Activated CD4-positive, alpha-beta T cell treated with anti-CD3 and anti-CD28 coated beads for 36 hours (primary cell): ENCODE measurements at regions not wholly inside any gene's neighbourhood (a gene's known extent, or its start where the extent isn't known, plus 50 kb on each side); places are given as distances from the start of the nearest gene placed in this dataset.
A peak's percentile ranks its signal among the peaks of the same experiment; 100 is the strongest.
"Not testable (repeated sequence)": the region's sequence is repeated elsewhere in the genome, so short reads cannot be mapped to it uniquely, and the experiment has no call there.

Experiments
- ATAC-seq: fragments of 200-7000 bp; cut with Tn5 transposase; one replicate; pipeline ENCODE4 v1.10.0; 2021; ENCODE audit warnings: mild to moderate bottlenecking, moderate library complexity
- CTCF ChIA-PET: fragments of 350-600 bp; sonication (Branson Sonifier 250); formaldehyde crosslinking; loops from one replicate; lab custom pipeline; 2021; ENCODE audit warnings: antibody characterized with exemption; lab: Charles Lee
- POLR2A ChIA-PET: fragments of 350-600 bp; sonication (Branson Sonifier 250); formaldehyde crosslinking; loops from one replicate; lab custom pipeline; 2021; ENCODE audit warnings: antibody characterized with exemption, inconsistent platforms; lab: Charles Lee
- DNase-seq: peaks from one replicate; pipeline ENCODE4 v3.0.0-alpha.2; 2020
- H3K27ac Mint-ChIP-seq: one replicate; pipeline ENCODE4 v1.8.0; 2021; ENCODE audit warnings: mixed read lengths
- H3K27me3 Mint-ChIP-seq: one replicate; pipeline ENCODE4 v1.8.0; 2021; ENCODE audit warnings: mixed read lengths
- H3K36me3 Mint-ChIP-seq: one replicate; pipeline ENCODE4 v1.8.0; 2021; ENCODE audit warnings: low read depth, mixed read lengths
- H3K4me1 Mint-ChIP-seq: one replicate; pipeline ENCODE4 v1.8.0; 2021; ENCODE audit warnings: mixed read lengths
- H3K4me3 Mint-ChIP-seq: one replicate; pipeline ENCODE4 v1.8.0; 2021; ENCODE audit warnings: mild to moderate bottlenecking, moderate library complexity, mixed read lengths
- H3K9me3 Mint-ChIP-seq: one replicate; pipeline ENCODE4 v1.8.0; 2021; ENCODE audit warnings: low read depth, mixed read lengths
- intact Hi-C, 2 experiments: fragments of 100-400 bp; cut with DNase I in 1 of 2; cut with micrococcal nuclease in 1 of 2; formaldehyde crosslinking; loops; one replicate each; pipeline versions ENCODE4 v1.14.2 to v1.15.1; 2022 to 2024; cut with DNase I, micrococcal nuclease

DNA sequence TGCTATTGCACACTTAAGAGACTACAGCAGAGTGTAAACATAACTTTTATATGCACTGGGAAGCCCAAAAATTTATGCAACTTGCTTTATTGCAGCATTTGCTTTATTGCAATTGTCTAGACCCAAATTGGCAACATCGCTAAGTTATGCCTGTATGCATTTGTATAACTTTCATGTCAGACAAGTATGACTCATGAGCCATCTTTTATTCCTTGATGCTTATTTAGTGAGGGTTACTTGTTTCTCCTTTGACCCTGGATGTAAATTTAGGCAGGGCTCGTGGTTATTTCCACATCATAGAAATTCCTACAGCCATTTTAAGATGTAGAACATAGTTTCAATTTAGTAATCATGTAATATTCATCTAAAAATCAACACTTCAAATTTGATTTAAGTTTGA, 130.3 kb upstream of the LY86 start:
- H3K9me3 Mint-ChIP-seq = peaks cover 5% of the 10 kb centered on the region
- H3K36me3 Mint-ChIP-seq = no peaks in the 10 kb centered on the region
- intact Hi-C loops = no loop called here
- ChIA-PET CTCF (no interaction called here), POLR2A (no interaction called here)
- no peak overlapping the region for H3K4me3 Mint-ChIP-seq
- H3K27ac Mint-ChIP-seq = no peak overlapping the region
- DNase-seq = no peak
- ATAC-seq = no peak
- H3K4me1 Mint-ChIP-seq = no peaks in the 10 kb centered on the region
- peaks cover 43% of the 10 kb centered on the region for H3K27me3 Mint-ChIP-seq

DNA sequence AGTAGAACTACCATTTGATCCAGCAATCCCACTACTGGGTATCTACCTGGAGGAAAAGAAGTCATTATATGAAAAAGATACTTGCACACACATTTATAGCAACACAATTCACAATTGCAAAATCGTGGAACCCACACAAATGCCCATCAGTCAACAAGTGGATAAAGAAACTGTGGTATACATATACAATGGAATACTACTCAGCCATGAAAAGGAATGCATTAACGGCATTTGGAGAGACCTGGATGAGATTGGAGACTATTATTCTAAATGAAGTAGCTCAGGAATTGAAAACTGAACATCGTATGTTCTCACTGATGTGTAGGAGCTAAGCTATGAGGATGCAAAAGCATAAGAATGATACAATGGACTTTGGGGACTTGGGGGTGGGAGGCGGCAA, 128.6 kb upstream of the LY86 start:
- intact Hi-C loops, DNase-seq, H3K4me3 Mint-ChIP-seq, H3K27ac Mint-ChIP-seq, ATAC-seq, H3K9me3 Mint-ChIP-seq, POLR2A ChIA-PET, H3K4me1 Mint-ChIP-seq, H3K36me3 Mint-ChIP-seq: not testable (repeated sequence)
- H3K27me3 Mint-ChIP-seq = peaks cover 46% of the 10 kb centered on the region
- CTCF ChIA-PET = interaction anchor here (0.6 to 1.2 kb wide), 4 partner anchors 10 to 374 kb away, joined by 3 to 4 read pairs (median 3); no protein-coding TSS in a partner anchor

DNA sequence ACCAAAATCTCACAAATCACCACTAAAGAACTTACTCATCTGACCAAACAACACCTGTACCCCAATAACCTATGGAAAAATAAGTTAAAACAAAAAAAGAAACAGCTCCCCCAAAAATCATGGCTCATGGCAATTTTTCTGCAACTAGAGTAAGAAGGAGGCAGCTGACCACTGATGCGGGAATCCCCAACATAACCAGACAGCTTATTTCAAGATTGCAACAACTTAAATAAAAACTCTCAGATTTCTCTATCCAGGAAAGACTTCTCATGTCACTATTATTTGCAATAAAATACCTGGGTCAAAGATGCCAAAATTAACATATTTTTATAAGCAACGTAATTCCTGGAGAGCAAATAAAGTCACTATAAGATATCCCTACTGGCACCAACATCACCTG, 128.1 kb upstream of the LY86 start:
- ATAC-seq (no peak), DNase-seq (no peak)
- Mint-ChIP-seq H3K4me3 (no peak overlapping the region), H3K4me1 (no peaks in the 10 kb centered on the region), H3K9me3 (peaks cover 5% of the 10 kb centered on the region), H3K36me3 (no peaks in the 10 kb centered on the region), H3K27me3 (peaks cover 46% of the 10 kb centered on the region), H3K27ac (no peak overlapping the region)
- intact Hi-C loops = no loop called here
- POLR2A ChIA-PET = no interaction called here
- CTCF ChIA-PET = interaction anchor here (0.7 to 1.2 kb wide), 3 partner anchors 9 to 282 kb away, joined by 3 to 4 read pairs (median 3); no protein-coding TSS in a partner anchor

DNA sequence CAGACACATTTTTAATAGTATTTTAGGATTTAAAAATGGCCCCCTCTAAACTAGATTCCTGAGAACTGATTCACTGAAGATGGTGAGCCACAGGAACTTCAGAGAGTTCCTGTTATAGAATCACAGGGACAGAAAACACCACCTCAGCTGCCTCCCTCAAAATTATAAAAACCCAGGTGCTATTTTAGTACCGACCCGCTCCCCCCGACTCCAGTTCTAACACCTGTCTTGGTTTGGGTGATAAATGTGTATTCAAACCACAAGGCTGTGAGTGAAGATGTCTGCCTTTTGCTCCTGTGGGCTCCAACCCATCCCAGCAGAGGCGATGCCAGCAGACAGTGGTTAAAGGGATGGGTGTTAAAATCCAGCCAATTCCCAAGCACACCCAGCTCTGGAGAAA, 127.4 kb upstream of the LY86 start:
- CTCF ChIA-PET = no interaction called here

DNA sequence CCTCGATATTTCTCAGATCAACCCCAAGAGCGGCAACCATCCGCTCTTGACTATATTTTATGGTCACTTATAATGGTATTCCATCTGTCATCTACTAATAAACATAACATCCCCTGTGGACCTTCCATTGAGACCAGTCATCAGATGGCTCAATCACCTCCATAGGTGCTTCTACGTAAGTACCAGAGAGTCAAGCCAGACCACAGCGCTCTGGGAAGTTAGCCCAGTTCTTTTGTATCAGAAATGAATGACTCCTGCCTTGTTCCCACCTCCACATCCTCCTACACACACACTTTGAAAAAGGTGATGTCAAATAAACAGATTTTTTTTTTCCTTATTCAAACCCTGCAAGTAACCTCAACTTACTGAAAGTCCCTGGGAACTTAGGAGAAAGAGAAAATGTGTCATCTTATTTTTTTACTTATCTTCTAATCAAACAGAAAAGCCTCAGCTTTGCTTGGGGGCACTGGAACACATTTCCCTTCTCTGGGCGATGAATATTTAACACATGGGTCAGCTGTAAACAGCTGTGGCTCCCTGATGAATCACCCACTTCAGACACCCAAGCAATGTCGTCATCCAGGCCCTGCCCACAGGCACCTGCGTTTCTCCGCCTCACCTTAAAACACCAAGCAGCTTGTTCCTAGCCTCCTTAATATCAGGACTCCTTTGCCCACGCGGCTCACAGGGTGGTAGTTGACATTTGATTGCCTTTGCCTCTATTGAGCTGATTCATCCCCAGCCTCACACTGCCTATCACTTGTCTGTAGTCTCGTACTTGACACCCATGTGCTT, 121.4 kb upstream of the LY86 start:
- Mint-ChIP-seq H3K9me3 (no peaks in the 10 kb centered on the region), H3K36me3 (no peaks in the 10 kb centered on the region), H3K27me3 (peaks cover 14% of the 10 kb centered on the region), H3K4me3 (no peak overlapping the region), H3K27ac (no peak overlapping the region), H3K4me1 (no peaks in the 10 kb centered on the region)
- ChIA-PET CTCF (no interaction called here), POLR2A (no interaction called here)
- ATAC-seq (no peak), DNase-seq (peak; percentile 9)
- intact Hi-C loops = no loop called here

More for the DNA sequence above, 127.4 kb upstream of the LY86 start:
- no peak overlapping the region for H3K4me3 Mint-ChIP-seq
- intact Hi-C loops = no loop called here
- POLR2A ChIA-PET = no interaction called here
- H3K9me3 Mint-ChIP-seq = peaks cover 5% of the 10 kb centered on the region
- no peak overlapping the region for H3K27ac Mint-ChIP-seq
- no peaks in the 10 kb centered on the region for H3K36me3 Mint-ChIP-seq
- ATAC-seq (no peak), DNase-seq (no peak)
- H3K4me1 Mint-ChIP-seq = no peaks in the 10 kb centered on the region
- peaks cover 47% of the 10 kb centered on the region for H3K27me3 Mint-ChIP-seq

DNA sequence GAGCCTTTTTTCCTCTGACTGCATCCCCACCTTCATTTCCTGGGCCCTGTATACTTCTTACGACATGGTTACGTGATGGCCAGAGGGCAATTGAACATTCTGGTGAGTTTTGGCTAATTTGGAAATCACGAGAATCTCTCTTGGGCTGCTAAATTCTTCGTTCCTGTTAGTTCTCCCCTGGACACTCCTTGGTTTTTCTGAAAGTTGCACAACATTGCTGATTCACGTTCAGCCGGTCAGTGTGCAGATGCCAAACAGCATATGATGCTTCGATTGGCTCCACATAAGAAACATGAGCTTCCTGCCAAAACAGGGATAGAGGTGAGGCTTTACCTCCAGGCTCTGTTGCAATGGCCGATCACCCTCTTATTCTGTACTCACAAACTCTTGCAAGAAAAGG, 119.4 kb upstream of the LY86 start:
- Mint-ChIP-seq H3K9me3 (no peaks in the 10 kb centered on the region), H3K4me3 (no peak overlapping the region), H3K27ac (no peak overlapping the region), H3K27me3 (peaks cover 7% of the 10 kb centered on the region), H3K36me3 (no peaks in the 10 kb centered on the region), H3K4me1 (no peaks in the 10 kb centered on the region)
- ChIA-PET CTCF (interaction anchor here (0.8 to 1.3 kb wide), 2 partner anchors 9 to 12 kb away, joined by 3 to 4 read pairs; no protein-coding TSS in a partner anchor), POLR2A (no interaction called here)
- intact Hi-C loops = no loop called here
- ATAC-seq = no peak
- DNase-seq = no peak

DNA sequence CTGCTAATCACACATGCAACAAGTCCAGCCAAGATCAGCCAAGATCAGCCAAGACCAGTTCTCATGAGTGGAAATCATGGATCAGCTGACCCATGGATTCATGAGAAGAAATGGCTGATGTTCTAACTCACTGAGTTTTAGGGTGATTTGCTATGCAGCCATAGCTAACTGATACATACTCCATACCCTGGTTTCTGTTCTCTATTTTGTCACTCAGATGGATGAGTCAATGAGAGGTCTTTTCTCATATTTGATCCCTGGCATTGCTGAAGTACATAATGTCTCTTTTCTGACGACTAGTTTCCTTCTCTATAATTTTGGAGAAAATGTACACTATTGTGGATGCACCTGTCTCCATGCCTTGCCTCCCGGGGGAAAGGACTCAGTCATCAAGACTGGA, 118.4 kb upstream of the LY86 start:
- POLR2A ChIA-PET = no interaction called here
- no peak for DNase-seq
- no peak for ATAC-seq
- no peak overlapping the region for H3K4me3 Mint-ChIP-seq
- no peaks in the 10 kb centered on the region for H3K4me1 Mint-ChIP-seq
- no peaks in the 10 kb centered on the region for H3K36me3 Mint-ChIP-seq
- peaks cover 3% of the 10 kb centered on the region for H3K27me3 Mint-ChIP-seq
- CTCF ChIA-PET = interaction anchor here (0.7 to 1.3 kb wide), 2 partner anchors 13 to 60 kb away, joined by 3 read pairs; no protein-coding TSS in a partner anchor
- no peaks in the 10 kb centered on the region for H3K9me3 Mint-ChIP-seq
- intact Hi-C loops = no loop called here
- no peak overlapping the region for H3K27ac Mint-ChIP-seq

DNA sequence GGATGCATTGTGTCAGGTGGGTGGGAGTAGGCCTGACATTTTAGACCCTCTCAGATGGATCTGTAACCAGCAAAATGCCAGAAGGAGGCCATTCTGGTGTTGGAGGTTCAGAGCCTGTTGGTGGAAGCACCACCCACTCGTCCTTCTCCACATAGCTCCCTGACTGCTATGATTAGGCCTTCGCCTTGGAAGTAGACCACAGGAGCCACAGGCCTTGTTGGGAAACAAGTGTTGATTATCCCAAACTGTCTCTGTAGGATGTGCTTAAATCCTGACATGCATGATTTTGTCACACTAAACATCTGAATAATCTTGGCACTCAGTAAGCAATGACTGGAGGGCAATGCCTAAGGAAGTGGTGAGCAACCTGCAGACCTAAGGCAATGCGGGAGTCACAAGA, 117.2 kb upstream of the LY86 start:
- no peaks in the 10 kb centered on the region for H3K4me1 Mint-ChIP-seq
- no peak for DNase-seq
- no peaks in the 10 kb centered on the region for H3K9me3 Mint-ChIP-seq
- H3K27me3 Mint-ChIP-seq = peaks cover 5% of the 10 kb centered on the region
- intact Hi-C loops = no loop called here
- POLR2A ChIA-PET = no interaction called here
- H3K4me3 Mint-ChIP-seq = no peak overlapping the region
- CTCF ChIA-PET = no interaction called here
- no peak overlapping the region for H3K27ac Mint-ChIP-seq
- no peak for ATAC-seq
- H3K36me3 Mint-ChIP-seq = no peaks in the 10 kb centered on the region

DNA sequence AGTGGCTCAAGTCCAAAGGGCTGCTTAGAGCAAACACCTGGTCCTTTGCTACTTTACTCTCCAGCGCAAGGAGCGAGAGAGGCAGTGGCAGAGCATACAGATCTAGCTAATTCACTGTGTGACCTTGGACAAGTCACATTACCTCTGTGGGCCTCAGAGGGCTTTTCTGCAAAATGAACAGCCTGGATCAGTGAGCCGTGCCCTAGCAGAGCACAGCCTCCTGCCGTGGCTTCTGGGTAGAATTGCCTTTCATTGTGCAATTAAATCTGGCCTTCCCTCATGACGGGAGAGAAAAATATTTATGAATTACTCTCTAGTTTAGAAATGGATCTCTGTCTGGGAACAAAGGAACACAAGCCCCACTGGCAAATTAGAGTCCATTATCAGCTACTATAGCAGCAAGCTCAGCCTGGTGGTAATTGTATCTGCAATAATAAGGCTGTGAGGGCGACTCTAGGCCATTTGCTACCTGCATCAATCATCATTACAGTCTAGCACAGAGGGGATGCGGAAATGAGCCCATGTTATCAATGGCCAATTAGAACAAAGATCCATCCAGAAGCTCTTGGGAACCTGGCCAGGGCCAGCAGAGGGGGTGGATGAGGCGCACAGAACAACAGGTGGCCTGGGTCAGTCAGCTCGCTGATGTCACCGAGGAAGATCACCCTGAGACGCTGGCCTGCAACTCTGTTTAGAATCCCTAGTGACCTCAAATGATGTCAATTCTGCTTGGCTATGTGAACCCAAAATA, 114.2 kb upstream of the LY86 start:
- intact Hi-C loops = no loop called here
- ChIA-PET POLR2A (interaction anchor here (0.6 kb wide), 1 partner anchor 52 kb away, joined by 3 read pairs; no protein-coding TSS in a partner anchor), CTCF (interaction anchor here (0.5 to 1.0 kb wide), 2 partner anchors 10 to 112 kb away, joined by 3 to 4 read pairs; no protein-coding TSS in a partner anchor)
- Mint-ChIP-seq H3K36me3 (no peaks in the 10 kb centered on the region), H3K27me3 (peaks cover 12% of the 10 kb centered on the region), H3K4me1 (no peaks in the 10 kb centered on the region), H3K9me3 (no peaks in the 10 kb centered on the region), H3K27ac (no peak overlapping the region), H3K4me3 (no peak overlapping the region)
- ATAC-seq (no peak), DNase-seq (no peak)

DNA sequence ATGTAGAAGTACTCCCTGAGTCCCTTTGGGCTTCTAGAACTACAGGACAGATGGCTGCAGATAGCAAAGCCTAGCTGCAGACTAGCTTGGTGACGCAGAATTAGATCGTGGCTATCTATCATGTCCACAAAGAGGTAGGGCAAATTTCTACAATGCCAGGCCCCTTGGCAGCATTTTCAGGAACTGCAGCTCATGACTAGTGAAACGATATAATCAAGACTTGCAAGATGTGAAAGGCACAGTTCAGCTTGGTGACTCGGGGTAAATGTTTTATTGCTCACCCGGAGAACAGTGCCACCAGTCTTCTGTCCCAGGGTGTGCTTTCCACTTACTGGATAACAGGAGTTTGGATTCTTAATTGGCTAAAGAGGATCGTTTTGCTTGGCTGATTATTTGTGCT, 108.7 kb upstream of the LY86 start:
- DNase-seq (no peak), ATAC-seq (no peak)
- CTCF ChIA-PET = interaction anchor here (0.6 kb wide), 1 partner anchor 412 kb away, joined by 3 read pairs; no protein-coding TSS in a partner anchor
- no peaks in the 10 kb centered on the region for H3K9me3 Mint-ChIP-seq
- intact Hi-C loops = no loop called here
- no peak overlapping the region for H3K4me3 Mint-ChIP-seq
- no peak overlapping the region for H3K27ac Mint-ChIP-seq
- H3K27me3 Mint-ChIP-seq = peaks cover 31% of the 10 kb centered on the region
- POLR2A ChIA-PET = no interaction called here
- H3K36me3 Mint-ChIP-seq = no peaks in the 10 kb centered on the region
- no peaks in the 10 kb centered on the region for H3K4me1 Mint-ChIP-seq

DNA sequence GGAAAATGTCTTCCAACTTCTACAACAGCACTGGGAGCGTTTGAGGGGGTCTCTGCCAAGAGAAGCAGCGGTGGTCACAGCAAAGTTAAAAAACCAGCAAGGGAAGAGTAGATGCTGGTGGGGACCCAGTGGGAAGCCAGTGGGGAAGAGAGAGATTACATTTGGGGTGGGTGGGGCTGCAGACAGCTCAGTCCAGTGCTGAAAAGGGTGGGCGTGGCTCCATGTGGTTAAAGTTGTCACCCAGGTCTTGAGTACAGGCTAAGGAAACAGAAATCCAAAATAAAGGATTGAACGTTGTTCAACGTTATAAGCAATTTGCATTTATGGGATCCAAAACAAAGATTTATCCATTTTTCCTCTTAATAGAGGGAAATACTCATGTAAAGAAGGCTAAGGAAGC, 106.3 kb upstream of the LY86 start:
- intact Hi-C loops = no loop called here
- peaks cover 28% of the 10 kb centered on the region for H3K27me3 Mint-ChIP-seq
- CTCF ChIA-PET = no interaction called here
- ATAC-seq (no peak), DNase-seq (no peak)
- POLR2A ChIA-PET = no interaction called here
- H3K4me3 Mint-ChIP-seq = no peak overlapping the region
- no peaks in the 10 kb centered on the region for H3K4me1 Mint-ChIP-seq
- no peaks in the 10 kb centered on the region for H3K36me3 Mint-ChIP-seq
- H3K27ac Mint-ChIP-seq = no peak overlapping the region
- H3K9me3 Mint-ChIP-seq = no peaks in the 10 kb centered on the region
